Iris pigment epithelial cell (primary cell): ENCODE measurements at regions not wholly inside any gene's neighbourhood (a gene's known extent, or its start where the extent isn't known, plus 50 kb on each side); places are given as distances from the start of the nearest gene placed in this dataset.
A peak's percentile ranks its signal among the peaks of the same experiment; 100 is the strongest.
"Not testable (repeated sequence)": the region's sequence is repeated elsewhere in the genome, so short reads cannot be mapped to it uniquely, and the experiment has no call there.

ENCODE experiments used
- DNase-seq: peaks from one replicate; pipeline ENCODE4 v3.0.0-alpha.2; 2011; ENCODE audit warnings: low read depth

DNA sequence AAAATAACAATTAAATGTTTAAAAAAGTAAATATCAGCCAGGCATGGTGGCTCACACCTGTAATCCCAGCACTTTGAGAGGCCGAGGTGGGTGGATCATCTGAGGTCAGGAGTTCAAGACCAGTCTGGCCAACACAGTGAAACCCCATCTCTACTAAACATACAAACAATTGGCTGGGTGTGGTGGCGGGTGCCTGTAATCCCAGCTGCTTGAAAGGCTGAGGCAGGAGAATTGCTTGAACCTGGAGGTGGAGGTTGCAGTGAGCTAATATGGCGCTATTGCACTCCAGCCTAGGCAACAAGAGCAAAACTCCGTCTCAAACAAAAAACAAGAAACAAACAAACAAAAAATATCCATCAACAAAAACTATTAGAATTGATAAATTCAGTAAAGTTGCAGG lies 77.5 kb downstream of the SNX5 start:
- not testable (repeated sequence) for DNase-seq

GRCh38 chr20:17890330-17890729 lies 78.3 kb downstream of the SNX5 start:
- no peak for DNase-seq

GRCh38 chr20:17889226-17889625 lies 79.4 kb downstream of the SNX5 start:
- no peak for DNase-seq

DNA sequence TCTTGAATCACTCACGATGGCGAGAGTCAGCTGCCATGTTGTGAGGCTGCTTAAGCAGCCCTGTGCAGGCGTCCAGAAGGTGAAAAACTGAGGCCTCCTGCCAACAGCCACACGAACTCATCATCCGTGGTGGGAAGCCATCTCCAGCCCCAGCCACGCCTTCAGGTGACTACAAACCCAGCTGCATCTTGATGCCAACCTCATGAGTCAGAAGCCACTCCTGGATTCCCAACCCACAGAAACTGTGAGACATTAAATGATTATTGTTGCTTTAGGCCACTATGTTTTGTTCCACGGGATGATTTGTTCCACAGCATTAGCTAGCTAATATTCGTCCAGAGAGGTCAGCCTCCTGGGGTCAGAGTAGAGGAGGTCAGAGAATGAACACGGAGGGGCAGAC lies 80.5 kb downstream of the SNX5 start:
- no peak for DNase-seq

GRCh38 chr20:17887331-17888030 lies 81.1 kb downstream of the SNX5 start:
- no peak for DNase-seq

GRCh38 chr20:17885544-17885943 lies 83.0 kb downstream of the SNX5 start:
- no peak for DNase-seq

DNA sequence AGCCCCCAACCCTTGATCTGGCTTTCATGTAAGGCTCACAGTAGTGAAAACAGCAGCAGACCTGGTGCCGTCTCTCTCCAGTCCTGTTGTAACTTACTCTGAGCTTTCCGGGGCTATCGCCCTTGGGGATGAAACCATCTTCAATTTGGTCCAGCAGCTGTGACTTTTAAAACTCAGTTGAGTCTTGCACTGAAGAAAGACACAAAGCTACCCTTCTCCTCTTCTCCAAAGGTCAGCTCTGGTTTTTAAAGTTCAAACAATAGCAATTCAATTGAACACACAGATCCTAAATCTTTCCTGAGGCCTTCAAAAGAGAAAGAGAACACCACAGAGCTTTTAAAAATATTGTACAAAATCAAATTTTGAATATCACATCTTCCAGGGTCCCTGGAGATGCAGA lies 83.5 kb downstream of the SNX5 start:
- no peak for DNase-seq

DNA sequence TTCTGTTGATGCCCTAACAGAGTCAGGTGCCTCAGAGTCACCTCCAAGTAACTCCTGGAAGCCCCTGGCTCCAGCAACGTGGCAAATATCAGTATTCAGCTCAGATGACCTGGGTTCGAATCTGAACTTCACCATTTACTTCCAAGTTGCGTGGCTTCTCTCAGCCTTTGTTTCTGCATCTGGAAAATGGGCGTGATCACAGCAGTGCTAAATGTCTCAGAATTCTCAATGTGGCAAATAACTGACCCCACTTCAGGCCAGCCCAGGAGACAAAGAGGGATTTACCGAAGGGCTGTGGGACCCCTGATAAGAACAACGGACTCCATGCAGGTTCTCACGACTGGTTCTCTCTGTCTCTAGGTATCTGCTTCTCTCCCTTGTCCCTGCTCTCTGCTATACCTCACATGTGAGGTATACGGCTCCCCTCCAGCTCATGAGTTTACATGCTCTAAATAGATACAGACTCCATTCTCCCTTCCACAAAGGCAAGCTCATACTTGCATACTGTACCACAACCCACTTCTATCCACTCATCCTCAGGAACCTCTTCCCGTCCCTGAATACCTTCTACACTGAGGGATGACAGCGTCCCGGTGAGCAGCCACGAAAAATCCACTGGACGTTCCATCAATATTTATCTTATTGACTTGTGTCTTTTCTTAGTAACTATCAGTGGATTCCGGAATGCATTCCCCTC lies 84.1 kb downstream of the SNX5 start:
- DNase-seq = no peak

GRCh38 chr20:17883592-17884306 lies 84.8 kb downstream of the SNX5 start:
- no peak for DNase-seq

DNA sequence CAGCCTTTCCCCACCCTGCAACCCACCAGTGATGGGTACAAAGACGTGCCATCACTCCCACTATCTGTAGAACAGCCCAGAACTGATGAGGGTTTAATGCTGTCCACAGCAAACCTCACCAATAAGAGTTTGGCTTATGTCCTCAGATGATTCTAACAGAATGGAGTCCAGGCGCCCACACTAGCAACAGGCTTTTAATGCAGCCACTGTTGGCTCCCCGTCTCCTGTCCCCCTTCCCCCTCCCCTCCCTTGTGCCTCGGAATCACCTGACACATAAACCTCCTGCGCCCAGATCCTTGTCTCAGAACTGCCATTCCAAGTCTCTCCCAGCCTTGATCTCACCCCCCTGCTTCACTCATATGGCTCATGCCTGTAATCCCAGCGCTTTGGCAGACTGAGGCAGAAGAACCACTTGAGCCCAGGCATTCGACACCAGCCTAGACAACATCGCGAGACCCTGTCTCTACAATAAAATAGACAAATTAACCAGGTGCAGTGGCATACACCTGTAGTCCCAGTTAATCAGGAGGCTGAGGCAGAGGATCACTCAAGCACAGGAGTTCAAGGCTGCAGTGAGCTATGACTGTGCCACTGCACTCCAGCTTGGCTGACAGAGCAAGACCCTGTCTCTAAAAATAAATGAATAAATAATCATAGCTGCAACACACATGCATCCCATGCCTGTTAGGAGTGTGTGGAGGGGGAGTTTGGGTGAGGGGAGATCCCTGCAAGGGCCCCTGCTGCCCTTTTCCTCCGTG lies 85.6 kb downstream of the SNX5 start:
- no peak for DNase-seq

GRCh38 chr20:17882065-17882833 lies 86.3 kb downstream of the SNX5 start:
- DNase-seq = no peak

GRCh38 chr20:17881741-17882064 lies 86.9 kb downstream of the SNX5 start:
- DNase-seq = no peak

DNA sequence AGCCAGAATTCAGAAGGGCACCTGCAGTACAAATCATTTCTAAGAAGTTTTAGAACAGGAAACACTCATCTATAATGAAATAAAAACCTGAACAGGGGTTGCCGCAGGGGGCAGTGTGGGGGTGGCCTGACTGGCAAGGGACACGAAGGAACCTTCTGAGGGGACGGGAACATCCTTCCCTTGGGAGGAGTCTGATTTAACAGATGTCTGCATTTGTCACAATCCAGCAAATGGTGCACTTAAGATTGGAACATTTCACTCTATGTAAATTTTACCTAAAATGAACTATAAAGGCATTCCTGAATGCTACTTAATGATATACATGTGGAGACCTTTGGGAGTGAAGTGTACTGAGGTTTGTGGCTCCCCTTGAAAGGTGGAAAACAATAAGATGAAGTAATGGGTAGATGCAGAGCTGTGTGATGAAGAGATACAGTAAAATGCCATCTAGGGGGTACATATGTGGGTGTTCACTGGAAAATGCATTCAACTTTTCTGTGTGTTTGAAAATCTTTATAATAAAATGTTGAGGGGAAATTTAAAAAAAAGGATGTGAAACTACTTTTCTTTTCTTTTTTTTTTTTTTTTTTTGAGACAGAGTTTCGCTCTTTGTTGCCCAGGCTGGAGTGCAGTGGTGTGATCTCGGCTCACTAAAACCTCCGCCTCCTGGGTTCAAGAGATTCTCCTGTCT lies 89.5 kb downstream of the SNX5 start:
- no peak for DNase-seq

- DNase-seq = no peak
Measured at GRCh38 chr20:17878069-17878911, 90.3 kb downstream of the SNX5 start.

- DNase-seq = no peak
Measured at GRCh38 chr20:17875981-17876385, 92.6 kb downstream of the SNX5 start.

DNA sequence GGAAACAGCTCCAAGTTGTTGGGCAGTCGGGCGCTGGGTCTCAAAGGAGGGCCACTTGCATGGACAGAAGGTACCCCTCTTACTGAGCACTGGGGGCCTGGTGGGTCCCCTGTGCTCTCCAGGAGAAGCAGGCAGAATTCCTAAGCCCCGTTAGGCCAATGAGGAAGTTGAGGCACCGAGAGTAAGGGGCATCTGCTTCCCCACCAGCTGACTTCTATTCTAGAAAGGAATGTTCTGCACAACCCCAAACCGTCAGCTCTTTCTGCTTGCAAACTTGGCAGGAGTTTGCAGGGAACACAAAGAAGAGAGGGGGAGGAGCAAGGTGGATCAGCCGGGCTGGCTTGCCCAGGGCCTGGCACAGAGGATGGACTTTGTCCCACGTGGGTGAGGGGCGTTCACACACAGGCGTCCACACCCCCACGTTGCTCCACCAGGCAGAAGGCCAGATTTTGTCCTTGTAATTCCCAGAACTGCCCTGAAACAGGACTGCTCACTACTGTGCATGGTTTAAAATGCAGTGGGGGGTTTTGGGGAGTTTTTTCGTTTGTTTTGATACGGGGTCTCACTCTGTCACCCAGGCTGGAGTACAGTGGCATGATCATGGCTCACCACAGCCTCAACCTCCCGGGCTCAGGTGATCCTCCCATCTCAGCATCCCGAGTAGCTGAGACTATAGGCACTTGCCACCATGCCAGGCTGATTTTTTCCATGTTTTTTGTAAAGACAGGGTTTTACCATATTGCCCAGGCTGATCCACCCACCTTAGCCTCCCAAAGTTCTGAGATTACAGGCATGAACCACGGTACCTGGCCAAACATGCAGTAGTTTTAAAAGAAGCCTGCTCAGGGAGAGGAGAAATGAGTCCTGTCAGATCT lies 93.3 kb downstream of the SNX5 start:
- peak; percentile 54 for DNase-seq

GRCh38 chr20:17874271-17875105 lies 94.1 kb downstream of the SNX5 start:
- no peak for DNase-seq
